GM18909 (cell line): ENCODE measurements at regions not wholly inside any gene's neighbourhood (a gene's known extent, or its start where the extent isn't known, plus 50 kb on each side); places are given as distances from the start of the nearest gene placed in this dataset.

Experiments
- ATAC-seq: cut with Tn5 transposase; IDR thresholded peaks from one replicate; pipeline ENCODE4 v1.9.1; 2021; ENCODE audit warnings: mild to moderate bottlenecking; ENCODE audit not compliant: unreplicated experiment, poor library complexity

GRCh38 chr6:144695858-144696533, 410.9 kb downstream of the UTRN start:
- no peak for ATAC-seq

- ATAC-seq: no peak
Measured at GRCh38 chr6:144696610-144697368, 411.7 kb downstream of the UTRN start.

GRCh38 chr6:144697369-144697760, 412.2 kb downstream of the UTRN start:
- ATAC-seq: no peak

DNA sequence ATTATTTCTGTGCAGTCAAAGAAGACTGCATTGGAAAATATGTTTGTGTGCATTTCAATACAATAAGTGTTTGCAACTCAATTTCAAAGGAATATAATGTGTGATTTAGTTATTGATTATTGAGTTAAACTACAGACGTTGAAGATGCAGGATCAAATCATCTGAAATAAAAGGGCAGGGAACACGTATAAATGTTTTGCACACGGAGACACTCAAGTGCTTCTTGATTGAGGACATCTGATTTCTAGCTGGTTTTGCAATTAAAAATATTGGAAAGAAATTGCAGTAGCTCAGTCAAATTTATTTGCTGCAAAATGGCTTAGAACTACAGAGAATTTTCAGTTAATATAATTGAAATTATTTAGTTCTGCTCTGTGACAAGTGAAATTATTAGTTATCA, 412.7 kb downstream of the UTRN start:
- ATAC-seq: no peak

- ATAC-seq: no peak
Measured at GRCh38 chr6:144702781-144703180, 417.6 kb downstream of the UTRN start.

DNA sequence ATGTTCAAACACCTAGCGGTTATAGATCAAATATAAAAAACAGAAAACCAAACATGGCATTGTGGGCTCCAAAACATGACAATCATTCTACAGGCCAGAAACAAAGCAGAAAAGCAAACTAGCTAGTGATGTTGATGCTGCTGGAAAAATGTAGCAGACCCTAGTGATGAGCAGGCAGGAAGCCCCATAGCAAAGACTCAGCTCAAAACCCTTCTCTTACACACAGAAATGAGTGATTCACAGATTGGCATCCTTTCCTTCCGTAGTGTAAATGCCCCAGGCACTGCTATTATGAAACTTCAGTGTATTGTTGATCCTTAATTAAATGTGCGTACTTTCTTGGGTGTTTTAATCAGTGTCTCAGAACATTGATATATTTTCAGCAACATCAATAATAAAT, 425.1 kb downstream of the UTRN start:
- ATAC-seq: no peak

GRCh38 chr6:144711661-144712060, 426.5 kb downstream of the UTRN start:
- no peak for ATAC-seq

GRCh38 chr6:144712541-144712940, 427.4 kb downstream of the UTRN start:
- no peak for ATAC-seq

DNA sequence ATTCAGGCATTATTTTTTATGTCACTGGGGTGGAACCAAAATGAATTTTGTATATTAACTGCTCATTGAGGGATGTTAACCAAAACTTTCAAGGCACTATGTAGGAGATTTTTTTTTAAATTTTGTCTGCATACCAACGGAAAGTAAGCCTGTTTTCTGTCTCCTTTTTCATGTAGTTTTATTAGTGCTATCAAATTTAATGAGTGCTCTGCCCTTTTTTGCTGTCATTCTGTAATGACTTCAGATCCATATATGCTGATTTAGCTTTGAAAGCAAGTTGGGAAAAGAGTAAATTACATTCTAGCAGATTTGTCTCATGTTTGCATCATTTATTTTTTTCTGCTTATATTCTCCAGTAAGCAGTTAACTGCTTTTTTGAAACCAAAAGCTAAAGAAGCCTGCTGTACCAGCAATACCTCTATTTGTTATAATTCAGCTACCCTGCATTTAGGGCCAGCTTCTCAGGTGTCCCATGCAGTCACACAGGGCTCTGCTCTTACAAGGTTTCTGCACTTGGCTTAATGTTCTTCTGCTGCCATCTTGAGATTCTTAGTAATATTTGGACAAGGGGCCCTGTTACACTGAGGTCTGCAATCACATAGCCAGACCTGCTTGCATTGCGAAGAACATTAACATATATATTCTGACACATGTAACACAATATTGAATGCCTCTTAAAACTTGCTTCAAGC, 429.0 kb downstream of the UTRN start:
- no peak for ATAC-seq

- ATAC-seq: peak; percentile 81
Measured at GRCh38 chr6:144715344-144715743, 430.2 kb downstream of the UTRN start.

GRCh38 chr6:144718431-144718830, 433.3 kb downstream of the UTRN start:
- no peak for ATAC-seq

DNA sequence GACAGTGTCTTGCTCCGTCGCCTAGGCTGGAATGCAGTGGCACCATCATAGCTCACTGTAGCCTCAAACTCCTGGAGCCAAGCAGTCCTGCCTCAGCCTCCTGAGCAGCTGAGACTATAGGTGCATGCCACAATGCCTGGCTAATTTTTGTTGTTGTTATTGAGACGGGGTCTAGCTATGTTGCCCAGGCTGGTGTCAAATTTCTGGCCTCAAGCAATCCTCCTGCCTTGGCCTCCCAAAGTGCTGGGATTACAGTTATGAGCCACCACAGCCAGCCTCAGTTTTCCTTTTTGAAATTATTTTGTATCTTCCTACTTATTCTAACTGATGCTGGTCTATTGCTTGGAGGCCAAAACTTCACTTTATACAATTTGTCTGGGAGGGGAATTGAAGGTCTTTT, 436.1 kb downstream of the UTRN start:
- ATAC-seq: no peak

DNA sequence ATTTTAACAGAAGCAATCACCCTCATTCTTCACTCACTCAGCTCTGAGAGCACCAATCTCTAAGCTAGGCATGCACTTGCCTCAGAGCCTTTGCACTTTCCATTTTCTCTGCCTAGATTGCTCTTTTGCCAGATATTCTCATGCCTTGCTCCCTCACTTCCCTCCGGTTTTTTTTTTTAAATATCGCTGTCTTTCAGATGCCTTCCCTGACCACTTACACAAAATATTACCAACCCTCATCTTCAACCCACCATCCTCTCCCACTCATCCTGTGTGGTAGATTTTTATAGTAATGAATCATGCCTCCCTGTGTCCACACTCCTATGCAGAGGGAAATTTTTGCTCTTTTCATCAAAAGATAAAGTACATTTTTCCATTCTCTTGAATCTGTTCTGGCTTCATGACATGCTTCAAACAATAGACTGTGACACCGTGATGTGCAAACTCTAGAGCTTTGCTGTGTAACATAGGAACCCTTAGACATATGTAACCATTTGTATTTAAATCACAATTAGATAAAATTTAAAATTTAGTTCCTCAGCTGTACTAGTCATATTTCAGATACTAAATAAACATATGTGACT, 437.1 kb downstream of the UTRN start:
- ATAC-seq: no peak

GRCh38 chr6:144722925-144723324, 437.8 kb downstream of the UTRN start:
- ATAC-seq: no peak

GRCh38 chr6:144723431-144723830, 438.3 kb downstream of the UTRN start:
- ATAC-seq: no peak

DNA sequence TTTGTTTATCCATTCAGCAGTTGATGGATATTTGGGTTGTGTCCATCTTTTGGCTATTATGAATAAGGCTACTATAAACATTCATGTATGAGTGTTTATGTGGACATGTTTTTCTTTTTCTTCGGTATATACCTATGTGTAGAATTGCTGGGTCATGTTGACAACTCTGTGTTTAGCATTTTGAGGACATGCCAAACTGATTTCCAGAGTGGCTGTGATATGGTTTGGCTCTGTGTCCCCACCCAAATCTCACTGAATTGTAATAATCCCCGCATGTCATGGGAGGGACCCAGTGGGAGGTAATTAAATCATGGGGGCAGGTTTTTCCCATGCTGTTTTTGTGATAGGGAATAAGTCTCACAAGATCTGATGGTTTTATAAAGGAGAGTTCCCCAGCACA, 439.7 kb downstream of the UTRN start:
- ATAC-seq: no peak

DNA sequence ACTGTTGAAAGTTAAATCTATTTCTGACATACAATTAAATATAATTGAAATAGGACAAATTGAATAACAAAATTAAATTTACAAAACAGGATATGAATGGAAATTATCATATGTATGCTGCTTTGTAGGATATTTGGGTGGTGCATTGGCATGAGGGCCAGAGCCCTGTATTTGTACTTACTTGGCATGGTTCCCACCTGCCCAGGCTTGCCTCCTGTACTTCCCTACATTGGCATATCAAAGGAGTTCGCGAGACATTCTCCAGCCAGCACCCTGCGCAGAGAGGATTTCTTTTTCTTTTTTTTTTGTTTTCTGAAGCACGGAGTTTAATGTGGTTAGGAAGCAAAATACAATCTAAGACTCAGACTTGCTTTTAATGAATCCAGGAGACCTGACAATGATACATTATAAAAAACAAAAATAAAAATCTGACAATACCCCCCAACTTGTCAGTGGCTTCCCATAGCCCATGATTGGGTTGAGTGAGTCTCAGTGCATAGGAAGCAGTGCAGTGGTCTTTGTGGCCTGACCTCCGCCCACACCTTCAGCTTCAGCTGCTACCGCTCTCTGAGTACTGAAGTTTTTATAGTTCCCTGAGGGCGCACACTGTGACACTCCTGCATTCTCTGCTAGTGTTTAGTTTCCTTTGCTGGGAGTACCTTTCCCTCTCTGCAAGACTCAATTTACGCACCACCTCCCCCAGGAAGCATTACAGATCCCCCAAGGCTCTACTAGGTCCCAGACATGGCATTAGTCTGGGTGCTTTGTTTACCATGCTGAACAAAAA, 440.8 kb downstream of the UTRN start:
- ATAC-seq: peak; percentile 79

DNA sequence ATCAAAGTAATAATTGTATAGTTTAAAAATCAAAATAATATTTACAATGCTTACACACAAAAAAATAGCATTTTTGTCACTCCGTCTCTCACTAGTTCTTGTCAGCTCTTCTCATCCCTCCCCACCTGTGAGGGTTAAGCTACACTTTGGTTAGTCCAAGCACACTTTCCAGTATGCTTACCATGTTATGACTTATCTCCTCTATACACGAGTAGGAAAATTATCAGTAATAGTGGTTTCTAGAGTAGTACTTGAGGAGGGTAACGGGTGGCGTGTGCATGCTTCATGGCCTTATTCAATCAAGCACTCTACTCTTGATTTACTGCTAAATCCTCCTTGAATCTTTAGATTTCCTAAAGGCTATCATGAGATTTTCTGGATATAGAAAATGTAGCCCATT, 443.7 kb downstream of the UTRN start:
- no peak for ATAC-seq

- ATAC-seq: peak; percentile 70
Measured at GRCh38 chr6:144729502-144729901, 444.4 kb downstream of the UTRN start.

- no peak for ATAC-seq
Measured at GRCh38 chr6:144730088-144730645, 445.0 kb downstream of the UTRN start.
